SK-N-SH treated with all-trans-retinoic acid at 6 μM for 48 hours (cell line): ENCODE measurements at regions not wholly inside any gene's neighbourhood (a gene's known extent, or its start where the extent isn't known, plus 50 kb on each side); places are given as distances from the start of the nearest gene placed in this dataset.

ENCODE experiments used
- BACH2 ChIP-seq: fragments of 250-450 bp; sonication (Bioruptor Pico); IDR thresholded peaks from 2 replicates; pipeline ENCODE4 v1.9.0; 2021; ENCODE audit warnings: mild to moderate bottlenecking, borderline replicate concordance
- ESRRG ChIP-seq: fragments of 250-450 bp; sonication (Bioruptor Pico); IDR thresholded peaks from 2 replicates; pipeline ENCODE4 v1.6.1; 2021; ENCODE audit warnings: mild to moderate bottlenecking
- OSR1 ChIP-seq: fragments of 250-450 bp; sonication (Bioruptor Pico); IDR thresholded peaks from 2 replicates; pipeline ENCODE4 v1.8.0; 2022; ENCODE audit warnings: moderate library complexity, mild to moderate bottlenecking, inconsistent platforms
- ZNF8 ChIP-seq: fragments of 450-650 bp; formaldehyde crosslinking; IDR thresholded peaks from 2 replicates; pipeline ENCODE4 v1.5.0; 2020; ENCODE audit warnings: mild to moderate bottlenecking, moderate library complexity
- TF ChIP-seq, protein P1 (sequence below): fragments of 250-450 bp; sonication (Bioruptor Pico); IDR thresholded peaks from 2 replicates; pipeline ENCODE4 v1.5.0; 2020; ENCODE audit warnings: mild to moderate bottlenecking, moderate library complexity

DNA sequence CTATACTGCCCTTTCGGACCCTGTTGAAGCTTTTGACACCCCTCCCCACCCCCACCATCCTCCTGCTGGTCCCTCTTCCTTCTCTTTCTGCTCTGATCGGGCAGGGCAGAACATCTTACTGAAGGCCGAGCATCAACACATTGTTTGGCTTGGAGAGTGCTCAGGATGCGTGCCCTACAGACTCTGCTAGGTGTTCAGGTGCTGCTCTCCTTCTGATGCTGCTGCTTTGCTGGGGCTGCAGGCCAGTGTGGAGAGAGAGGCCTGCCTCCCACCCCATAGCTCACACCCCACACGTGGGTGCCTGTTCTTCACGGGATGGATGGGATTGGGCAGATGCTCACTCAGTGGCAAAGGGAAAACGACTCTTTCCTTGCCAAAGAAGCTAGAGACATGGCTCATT lies 89.8 kb upstream of the ONECUT1 start:
- TF ChIP-seq OSR1 (CRISPR knock-in tag) = no peak
- TF ChIP-seq ZNF8 (CRISPR knock-in tag) = no peak
- TF ChIP-seq, protein P1, sequence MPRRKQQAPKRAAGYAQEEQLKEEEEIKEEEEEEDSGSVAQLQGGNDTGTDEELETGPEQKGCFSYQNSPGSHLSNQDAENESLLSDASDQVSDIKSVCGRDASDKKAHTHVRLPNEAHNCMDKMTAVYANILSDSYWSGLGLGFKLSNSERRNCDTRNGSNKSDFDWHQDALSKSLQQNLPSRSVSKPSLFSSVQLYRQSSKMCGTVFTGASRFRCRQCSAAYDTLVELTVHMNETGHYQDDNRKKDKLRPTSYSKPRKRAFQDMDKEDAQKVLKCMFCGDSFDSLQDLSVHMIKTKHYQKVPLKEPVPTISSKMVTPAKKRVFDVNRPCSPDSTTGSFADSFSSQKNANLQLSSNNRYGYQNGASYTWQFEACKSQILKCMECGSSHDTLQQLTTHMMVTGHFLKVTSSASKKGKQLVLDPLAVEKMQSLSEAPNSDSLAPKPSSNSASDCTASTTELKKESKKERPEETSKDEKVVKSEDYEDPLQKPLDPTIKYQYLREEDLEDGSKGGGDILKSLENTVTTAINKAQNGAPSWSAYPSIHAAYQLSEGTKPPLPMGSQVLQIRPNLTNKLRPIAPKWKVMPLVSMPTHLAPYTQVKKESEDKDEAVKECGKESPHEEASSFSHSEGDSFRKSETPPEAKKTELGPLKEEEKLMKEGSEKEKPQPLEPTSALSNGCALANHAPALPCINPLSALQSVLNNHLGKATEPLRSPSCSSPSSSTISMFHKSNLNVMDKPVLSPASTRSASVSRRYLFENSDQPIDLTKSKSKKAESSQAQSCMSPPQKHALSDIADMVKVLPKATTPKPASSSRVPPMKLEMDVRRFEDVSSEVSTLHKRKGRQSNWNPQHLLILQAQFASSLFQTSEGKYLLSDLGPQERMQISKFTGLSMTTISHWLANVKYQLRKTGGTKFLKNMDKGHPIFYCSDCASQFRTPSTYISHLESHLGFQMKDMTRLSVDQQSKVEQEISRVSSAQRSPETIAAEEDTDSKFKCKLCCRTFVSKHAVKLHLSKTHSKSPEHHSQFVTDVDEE (CRISPR knock-in tag) = no peak
- no peak for TF ChIP-seq BACH2 (CRISPR knock-in tag)
- TF ChIP-seq ESRRG (CRISPR knock-in tag) = no peak
